DND-41 (cell line): ENCODE measurements at regions not wholly inside any gene's neighbourhood (a gene's known extent, or its start where the extent isn't known, plus 50 kb on each side); places are given as distances from the start of the nearest gene placed in this dataset.

ENCODE experiments used
- ATAC-seq: fragments of 200-7000 bp; cut with Tn5 transposase; 3 replicates; pipeline ENCODE4 v1.9.1; 2021; ENCODE audit warnings: low read depth; ENCODE audit not compliant: insufficient read depth
- DNase-seq: peaks from one replicate; pipeline ENCODE4 v3.0.0-alpha.2; 2020
- H2AFZ ChIP-seq: 2 replicates; pipeline ENCODE4 v1.6.0; 2012; ENCODE audit warnings: low read depth, low read length
- H3K27ac ChIP-seq: 2 replicates; pipeline ENCODE4 v1.5.1; 2012; ENCODE audit warnings: low read length, inconsistent platforms
- H3K27me3 ChIP-seq: fragments of 200-600 bp; sonication (generic); 2 replicates; pipeline ENCODE4 v1.6.0; 2012; ENCODE audit warnings: low read length, mild to moderate bottlenecking, inconsistent platforms; ENCODE audit not compliant: insufficient read depth, poor library complexity
- H3K36me3 ChIP-seq: 2 replicates; pipeline ENCODE4 v1.5.1; 2012; ENCODE audit warnings: low read length, inconsistent platforms; ENCODE audit not compliant: insufficient read depth
- H3K4me1 ChIP-seq: 2 replicates; pipeline ENCODE4 v1.5.1; 2012; ENCODE audit warnings: mild to moderate bottlenecking, low read length; ENCODE audit not compliant: insufficient read depth
- H3K4me2 ChIP-seq: 2 replicates; pipeline ENCODE4 v1.6.0; 2012; ENCODE audit warnings: mild to moderate bottlenecking, moderate library complexity, low read length, inconsistent platforms; ENCODE audit not compliant: insufficient read depth
- H3K4me3 ChIP-seq, 2 experiments: fragments of 200-600 bp in 1 of 2; shearing (Covaris generic) in 1 of 2; 2 replicates each; pipeline ENCODE4 v1.5.1; 2012 to 2016; ENCODE audit warnings: inconsistent platforms in 2 of 2, low read length in 2 of 2, mild to moderate bottlenecking in 2 of 2, low read depth in 1 of 2, moderate library complexity in 1 of 2
- H3K79me2 ChIP-seq: 2 replicates; pipeline ENCODE4 v1.6.0; 2012; ENCODE audit warnings: low read length, inconsistent platforms; ENCODE audit not compliant: insufficient read depth
- H3K9ac ChIP-seq: 2 replicates; pipeline ENCODE4 v1.6.0; 2012; ENCODE audit warnings: low read depth, mild to moderate bottlenecking, inconsistent platforms, low read length, moderate library complexity
- H3K9me3 ChIP-seq: 2 replicates; pipeline ENCODE4 v1.5.1; 2012; ENCODE audit warnings: low read length, moderate library complexity, mild to moderate bottlenecking, inconsistent platforms; ENCODE audit not compliant: insufficient read depth, severe bottlenecking
- H4K20me1 ChIP-seq: 2 replicates; pipeline ENCODE4 v1.6.0; 2012; ENCODE audit warnings: low read length; ENCODE audit not compliant: insufficient read depth
- EZH2 ChIP-seq: IDR thresholded peaks from 3 replicates; pipeline ENCODE4 v1.6.1; 2012; ENCODE audit warnings: borderline replicate concordance, low read depth, mild to moderate bottlenecking, moderate library complexity, low read length, inconsistent platforms; ENCODE audit not compliant: severe bottlenecking
- TF ChIP-seq, protein P1 (sequence below): IDR thresholded peaks from 2 replicates; pipeline ENCODE4 v1.5.1; 2012; ENCODE audit warnings: borderline replicate concordance, low read length, moderate library complexity, mild to moderate bottlenecking; ENCODE audit not compliant: poor library complexity, severe bottlenecking; ENCODE audit errors: extremely low read depth

DNA sequence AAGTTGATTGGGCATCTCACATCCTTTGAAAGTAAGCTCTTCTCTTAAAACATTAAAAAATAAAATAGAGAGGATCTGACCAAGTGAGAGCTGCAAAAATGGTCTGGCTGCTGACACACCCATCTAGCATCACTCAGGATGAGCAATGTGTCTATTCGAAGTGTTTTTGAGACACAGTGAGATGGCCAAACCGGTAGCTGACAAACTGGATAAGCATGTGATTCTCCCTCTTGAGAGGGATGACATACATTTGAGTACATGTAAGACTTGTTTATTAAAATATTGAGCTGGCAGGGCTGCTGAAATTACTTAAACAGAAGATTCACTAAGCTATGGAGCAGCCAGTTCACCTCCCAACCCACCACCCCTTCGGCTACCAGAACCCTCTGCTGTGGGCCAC, 333.9 kb downstream of the ADRA2A start:
- H3K4me1 ChIP-seq, result no peaks in the 10 kb centered on the region
- H2AFZ ChIP-seq, result no peak overlapping the region
- no peaks in the 10 kb centered on the region for H3K9me3 ChIP-seq
- DNase-seq (no peak), ATAC-seq (no peak)
- no peak overlapping the region for H3K4me3 ChIP-seq
- H3K9ac ChIP-seq, result no peak overlapping the region
- H4K20me1 ChIP-seq, result no peaks in the 10 kb centered on the region
- H3K27ac ChIP-seq, result no peak overlapping the region
- no peak for TF ChIP-seq EZH2
- TF ChIP-seq, protein P1, sequence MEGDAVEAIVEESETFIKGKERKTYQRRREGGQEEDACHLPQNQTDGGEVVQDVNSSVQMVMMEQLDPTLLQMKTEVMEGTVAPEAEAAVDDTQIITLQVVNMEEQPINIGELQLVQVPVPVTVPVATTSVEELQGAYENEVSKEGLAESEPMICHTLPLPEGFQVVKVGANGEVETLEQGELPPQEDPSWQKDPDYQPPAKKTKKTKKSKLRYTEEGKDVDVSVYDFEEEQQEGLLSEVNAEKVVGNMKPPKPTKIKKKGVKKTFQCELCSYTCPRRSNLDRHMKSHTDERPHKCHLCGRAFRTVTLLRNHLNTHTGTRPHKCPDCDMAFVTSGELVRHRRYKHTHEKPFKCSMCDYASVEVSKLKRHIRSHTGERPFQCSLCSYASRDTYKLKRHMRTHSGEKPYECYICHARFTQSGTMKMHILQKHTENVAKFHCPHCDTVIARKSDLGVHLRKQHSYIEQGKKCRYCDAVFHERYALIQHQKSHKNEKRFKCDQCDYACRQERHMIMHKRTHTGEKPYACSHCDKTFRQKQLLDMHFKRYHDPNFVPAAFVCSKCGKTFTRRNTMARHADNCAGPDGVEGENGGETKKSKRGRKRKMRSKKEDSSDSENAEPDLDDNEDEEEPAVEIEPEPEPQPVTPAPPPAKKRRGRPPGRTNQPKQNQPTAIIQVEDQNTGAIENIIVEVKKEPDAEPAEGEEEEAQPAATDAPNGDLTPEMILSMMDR, result no peak
- no peaks in the 10 kb centered on the region for H3K27me3 ChIP-seq
- no peak overlapping the region for H3K4me2 ChIP-seq
- H3K36me3 ChIP-seq, result no peaks in the 10 kb centered on the region
- no peaks in the 10 kb centered on the region for H3K79me2 ChIP-seq

DNA sequence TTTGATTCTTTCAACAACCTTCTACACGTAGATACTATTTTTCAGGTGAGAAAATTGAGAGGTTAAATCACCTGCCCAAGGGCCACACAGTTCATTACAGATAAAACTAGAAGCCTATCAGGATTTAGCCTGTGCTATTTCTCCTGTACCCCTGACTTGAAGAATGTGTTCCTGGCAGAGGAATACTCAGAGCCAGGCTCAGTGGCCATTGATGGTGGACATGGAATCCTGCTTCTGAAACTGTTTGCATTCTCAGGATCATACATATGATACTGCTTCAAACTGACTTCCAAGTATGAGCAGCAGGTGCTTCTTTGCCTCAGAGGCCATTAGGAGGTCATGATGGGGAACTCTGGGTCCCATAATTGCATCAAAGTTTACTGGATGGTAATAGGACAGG, 348.6 kb downstream of the ADRA2A start:
- Histone ChIP-seq H3K4me3 (no peak overlapping the region), H3K27me3 (no peaks in the 10 kb centered on the region), H4K20me1 (no peaks in the 10 kb centered on the region), H3K79me2 (no peaks in the 10 kb centered on the region), H3K4me1 (no peaks in the 10 kb centered on the region), H3K9me3 (no peaks in the 10 kb centered on the region), H3K36me3 (no peaks in the 10 kb centered on the region), H2AFZ (no peak overlapping the region), H3K9ac (no peak overlapping the region), H3K27ac (no peak overlapping the region), H3K4me2 (no peak overlapping the region)
- ATAC-seq (no peak), DNase-seq (no peak)
- no peak for TF ChIP-seq EZH2

DNA sequence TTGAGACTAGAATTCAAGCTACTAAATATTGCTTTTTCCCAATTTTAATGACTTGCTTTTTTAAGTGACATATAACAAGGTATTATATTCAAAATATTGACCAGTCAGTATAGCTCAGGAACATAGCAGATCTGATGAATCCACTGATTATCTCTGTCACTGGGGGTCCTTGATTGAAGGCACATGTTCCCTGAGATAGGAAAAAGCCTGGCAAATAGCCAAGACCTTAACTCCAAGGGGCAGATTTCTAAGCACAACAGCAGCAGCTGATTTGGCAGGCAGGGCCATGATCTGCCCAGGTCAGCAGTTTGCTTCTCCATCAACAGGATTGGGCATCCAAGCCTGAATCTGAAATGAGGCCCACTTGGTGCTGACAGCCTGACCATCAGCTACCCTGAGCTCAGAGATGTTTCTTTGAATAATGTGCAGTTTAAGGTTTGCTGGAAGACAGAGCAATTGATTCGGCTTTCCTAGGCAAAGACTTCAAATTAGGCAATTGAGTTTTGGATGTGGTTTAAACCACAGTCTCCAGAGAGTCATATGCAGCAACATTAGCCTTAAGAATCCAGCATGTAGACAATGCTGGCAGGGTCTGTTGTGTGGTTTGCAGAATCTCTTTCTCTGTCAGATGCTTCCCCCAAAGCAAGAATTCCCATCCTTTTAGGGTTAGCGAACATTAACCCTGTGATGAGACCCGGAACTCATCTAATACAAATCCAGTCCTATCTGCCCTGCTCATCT, 352.6 kb downstream of the ADRA2A start:
- no peak overlapping the region for H3K27ac ChIP-seq
- H3K9ac ChIP-seq, result no peak overlapping the region
- H3K27me3 ChIP-seq, result no peaks in the 10 kb centered on the region
- TF ChIP-seq, protein P1, result no peak
- TF ChIP-seq EZH2, result no peak
- no peak overlapping the region for H2AFZ ChIP-seq
- no peaks in the 10 kb centered on the region for H3K9me3 ChIP-seq
- H3K36me3 ChIP-seq, result no peaks in the 10 kb centered on the region
- DNase-seq, result no peak
- H4K20me1 ChIP-seq, result no peaks in the 10 kb centered on the region
- H3K4me2 ChIP-seq, result no peak overlapping the region
- H3K79me2 ChIP-seq, result no peaks in the 10 kb centered on the region
- no peaks in the 10 kb centered on the region for H3K4me1 ChIP-seq
- no peak for ATAC-seq
- no peak overlapping the region for H3K4me3 ChIP-seq

DNA sequence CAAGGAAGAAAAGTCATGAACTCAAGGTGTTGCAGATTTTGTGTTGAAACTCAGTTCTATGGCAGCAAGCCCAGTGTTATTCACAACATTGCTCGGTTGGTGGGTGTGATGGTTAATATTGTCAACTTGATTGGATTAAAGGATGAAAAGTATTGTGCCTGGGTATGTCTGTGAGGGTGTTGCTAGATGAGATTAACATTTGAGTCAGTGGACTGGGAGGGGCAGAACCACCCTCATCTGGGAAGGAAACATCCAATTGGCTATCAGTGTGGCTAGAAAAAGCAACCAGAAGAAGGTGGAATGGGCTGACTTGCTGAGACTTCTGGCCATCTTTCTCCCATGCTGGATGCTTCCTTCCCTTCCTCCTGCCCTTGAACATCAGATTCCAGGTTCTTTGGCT, 353.2 kb downstream of the ADRA2A start:
- H3K79me2 ChIP-seq, result no peaks in the 10 kb centered on the region
- no peaks in the 10 kb centered on the region for H3K4me1 ChIP-seq
- no peaks in the 10 kb centered on the region for H3K27me3 ChIP-seq
- H3K9me3 ChIP-seq, result no peaks in the 10 kb centered on the region
- DNase-seq, result no peak
- H3K4me2 ChIP-seq, result no peak overlapping the region
- H3K4me3 ChIP-seq, result no peak overlapping the region
- no peak overlapping the region for H3K27ac ChIP-seq
- no peak overlapping the region for H2AFZ ChIP-seq
- TF ChIP-seq, protein P1, result no peak
- no peak for TF ChIP-seq EZH2
- H3K36me3 ChIP-seq, result no peaks in the 10 kb centered on the region
- no peak overlapping the region for H3K9ac ChIP-seq
- ATAC-seq, result no peak
- no peaks in the 10 kb centered on the region for H4K20me1 ChIP-seq
